Activated CD8-positive, alpha-beta T cell treated with anti-CD3 and anti-CD28 coated beads for 36 hours (primary cell): ENCODE measurements at regions not wholly inside any gene's neighbourhood (a gene's known extent, or its start where the extent isn't known, plus 50 kb on each side); places are given as distances from the start of the nearest gene placed in this dataset.

Experiments used
- ATAC-seq: fragments of 200-7000 bp; cut with Tn5 transposase; one replicate; pipeline ENCODE4 v1.10.0; 2021; ENCODE audit warnings: mild to moderate bottlenecking, moderate library complexity
- CTCF ChIA-PET: fragments of 350-600 bp; sonication (Branson Sonifier 250); formaldehyde crosslinking; loops from one replicate; lab custom pipeline; 2021; ENCODE audit warnings: antibody characterized with exemption; lab: Charles Lee
- POLR2A ChIA-PET: fragments of 350-600 bp; sonication (Branson Sonifier 250); formaldehyde crosslinking; loops from one replicate; lab custom pipeline; 2021; ENCODE audit warnings: antibody characterized with exemption; lab: Charles Lee
- DNase-seq: peaks from one replicate; pipeline ENCODE4 v3.0.0-alpha.2; 2020
- H3K27ac Mint-ChIP-seq: one replicate; pipeline ENCODE4 v1.8.0; 2021; ENCODE audit warnings: mild to moderate bottlenecking, mixed read lengths
- H3K27me3 Mint-ChIP-seq: one replicate; pipeline ENCODE4 v1.8.0; 2021; ENCODE audit warnings: mixed read lengths
- H3K36me3 Mint-ChIP-seq: one replicate; pipeline ENCODE4 v1.8.0; 2021; ENCODE audit warnings: low read depth, mixed read lengths
- H3K4me1 Mint-ChIP-seq: one replicate; pipeline ENCODE4 v1.8.0; 2021; ENCODE audit warnings: low read depth, mixed read lengths
- H3K4me3 Mint-ChIP-seq: one replicate; pipeline ENCODE4 v1.8.0; 2021; ENCODE audit warnings: mild to moderate bottlenecking, moderate library complexity, mixed read lengths
- H3K9me3 Mint-ChIP-seq: one replicate; pipeline ENCODE4 v1.8.0; 2021; ENCODE audit warnings: mixed read lengths
- intact Hi-C: fragments of 100-400 bp; cut with micrococcal nuclease; formaldehyde crosslinking; loops from one replicate; pipeline ENCODE4 v1.10.0; 2022
- TF ChIP-seq, protein P1 (sequence below): fragments of 200-600 bp; IDR thresholded peaks from one replicate; pipeline ENCODE4 v1.8.0; 2022; ENCODE audit warnings: antibody characterized with exemption, mild to moderate bottlenecking

DNA sequence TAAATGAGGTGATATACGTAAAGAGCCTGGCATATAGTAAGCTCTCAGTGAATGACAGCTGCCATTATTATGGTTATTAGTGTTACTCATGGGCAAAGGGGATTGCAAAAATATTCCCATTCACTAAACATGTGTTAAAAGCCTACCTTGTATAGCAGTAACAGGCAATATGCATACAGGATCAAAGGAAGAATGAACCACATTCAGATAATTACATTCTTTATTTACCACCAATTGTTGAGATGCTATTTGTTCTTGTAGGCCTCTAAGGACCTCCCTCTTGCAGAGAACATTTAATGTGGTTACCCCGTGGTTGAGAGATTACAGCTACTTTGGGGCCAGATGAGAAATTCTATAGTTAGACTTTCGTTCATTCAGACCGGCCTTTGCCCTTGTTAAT lies 82.7 kb upstream of the DRD2 start:
- Mint-ChIP-seq H3K27me3 (no peaks in the 10 kb centered on the region), H3K36me3 (no peaks in the 10 kb centered on the region), H3K9me3 (no peaks in the 10 kb centered on the region), H3K4me3 (no peak overlapping the region), H3K27ac (no peak overlapping the region), H3K4me1 (no peaks in the 10 kb centered on the region)
- ATAC-seq (no peak), DNase-seq (no peak)
- ChIA-PET CTCF (no interaction called here), POLR2A (no interaction called here)
- intact Hi-C loops, result no loop called here
- TF ChIP-seq, protein P1, sequence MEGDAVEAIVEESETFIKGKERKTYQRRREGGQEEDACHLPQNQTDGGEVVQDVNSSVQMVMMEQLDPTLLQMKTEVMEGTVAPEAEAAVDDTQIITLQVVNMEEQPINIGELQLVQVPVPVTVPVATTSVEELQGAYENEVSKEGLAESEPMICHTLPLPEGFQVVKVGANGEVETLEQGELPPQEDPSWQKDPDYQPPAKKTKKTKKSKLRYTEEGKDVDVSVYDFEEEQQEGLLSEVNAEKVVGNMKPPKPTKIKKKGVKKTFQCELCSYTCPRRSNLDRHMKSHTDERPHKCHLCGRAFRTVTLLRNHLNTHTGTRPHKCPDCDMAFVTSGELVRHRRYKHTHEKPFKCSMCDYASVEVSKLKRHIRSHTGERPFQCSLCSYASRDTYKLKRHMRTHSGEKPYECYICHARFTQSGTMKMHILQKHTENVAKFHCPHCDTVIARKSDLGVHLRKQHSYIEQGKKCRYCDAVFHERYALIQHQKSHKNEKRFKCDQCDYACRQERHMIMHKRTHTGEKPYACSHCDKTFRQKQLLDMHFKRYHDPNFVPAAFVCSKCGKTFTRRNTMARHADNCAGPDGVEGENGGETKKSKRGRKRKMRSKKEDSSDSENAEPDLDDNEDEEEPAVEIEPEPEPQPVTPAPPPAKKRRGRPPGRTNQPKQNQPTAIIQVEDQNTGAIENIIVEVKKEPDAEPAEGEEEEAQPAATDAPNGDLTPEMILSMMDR, result no peak

DNA sequence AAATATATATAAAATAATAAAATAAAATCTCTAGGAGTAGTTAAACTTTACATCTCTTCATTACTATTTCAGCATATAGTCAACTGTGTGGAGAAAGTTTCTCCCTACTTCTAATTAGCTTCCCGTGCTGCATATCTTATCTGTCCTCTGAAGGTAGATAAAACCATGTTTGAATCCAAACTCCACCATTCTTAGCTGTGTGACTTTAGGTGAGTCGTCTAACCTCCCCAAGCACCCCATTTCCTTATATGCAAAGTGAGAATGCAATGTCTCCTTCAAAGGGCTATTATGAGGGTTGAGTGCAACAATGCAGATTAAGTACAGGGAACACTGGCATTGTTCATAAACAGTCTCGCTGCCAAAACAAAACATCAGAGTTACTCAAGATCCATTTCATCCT lies 80.8 kb upstream of the DRD2 start:
- intact Hi-C loops, result no loop called here
- Mint-ChIP-seq H3K36me3 (no peaks in the 10 kb centered on the region), H3K27me3 (peaks cover 2% of the 10 kb centered on the region), H3K27ac (no peak overlapping the region), H3K4me1 (no peaks in the 10 kb centered on the region), H3K9me3 (no peaks in the 10 kb centered on the region), H3K4me3 (no peak overlapping the region)
- POLR2A ChIA-PET, result no interaction called here
- CTCF ChIA-PET, result no interaction called here
- DNase-seq, result no peak
- TF ChIP-seq, protein P1, result no peak
- no peak for ATAC-seq

DNA sequence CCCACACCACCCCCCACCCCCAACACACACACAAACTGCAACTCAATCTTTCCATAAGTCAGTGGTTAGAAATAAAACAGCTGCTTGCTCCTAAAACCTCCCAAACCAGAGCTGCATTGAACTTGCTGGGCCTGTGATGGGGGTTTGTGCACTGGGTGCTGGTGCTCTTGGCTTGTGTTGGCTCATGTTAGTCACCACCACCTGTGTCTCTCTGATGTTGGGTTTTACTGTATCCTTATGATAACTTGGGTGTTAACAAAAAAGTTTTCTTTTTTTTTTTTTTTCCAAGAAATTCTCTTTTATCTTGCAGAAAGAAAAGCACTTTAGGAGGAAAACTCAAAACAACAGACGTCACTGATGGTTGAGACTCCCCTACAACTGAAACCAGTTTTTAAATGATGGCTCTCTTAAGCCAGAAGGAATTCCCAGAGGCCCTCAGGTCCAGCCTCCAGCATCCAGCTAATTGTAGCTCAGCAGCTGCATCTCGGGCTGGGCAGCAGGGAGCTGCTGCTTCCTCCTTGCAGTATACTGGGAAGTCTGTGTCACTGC lies 79.9 kb upstream of the DRD2 start:
- ATAC-seq, result no peak
- H3K36me3 Mint-ChIP-seq, result no peaks in the 10 kb centered on the region
- CTCF ChIA-PET, result no interaction called here
- intact Hi-C loops, result no loop called here
- H3K27ac Mint-ChIP-seq, result no peak overlapping the region
- H3K27me3 Mint-ChIP-seq, result peaks cover 2% of the 10 kb centered on the region
- no peaks in the 10 kb centered on the region for H3K4me1 Mint-ChIP-seq
- no peaks in the 10 kb centered on the region for H3K9me3 Mint-ChIP-seq
- H3K4me3 Mint-ChIP-seq, result no peak overlapping the region
- DNase-seq, result no peak
- TF ChIP-seq, protein P1, result no peak
- POLR2A ChIA-PET, result no interaction called here

DNA sequence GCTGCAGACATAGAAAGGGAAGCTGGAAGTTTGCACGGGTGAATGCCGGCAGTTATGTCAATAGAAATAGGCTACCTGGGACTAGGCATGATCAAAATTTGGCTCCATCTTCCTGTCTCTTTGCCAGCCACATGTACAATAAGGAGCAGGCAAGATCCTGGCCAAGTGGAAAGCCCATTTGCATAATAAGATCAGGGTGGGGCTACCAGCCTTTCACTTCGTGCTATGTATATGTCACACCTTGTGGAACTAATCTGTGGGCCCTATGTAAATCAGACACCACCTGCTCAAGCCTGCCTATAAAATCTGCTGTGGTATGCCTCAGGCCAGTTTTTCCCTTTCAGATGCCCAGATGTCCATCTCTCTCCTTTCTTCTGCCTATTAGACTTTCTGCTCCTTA lies 79.3 kb upstream of the DRD2 start:
- intact Hi-C loops, result no loop called here
- DNase-seq, result no peak
- no peak for ATAC-seq
- Mint-ChIP-seq H3K27ac (no peak overlapping the region), H3K27me3 (peaks cover 2% of the 10 kb centered on the region), H3K4me1 (no peaks in the 10 kb centered on the region), H3K4me3 (no peak overlapping the region), H3K36me3 (no peaks in the 10 kb centered on the region), H3K9me3 (no peaks in the 10 kb centered on the region)
- ChIA-PET CTCF (no interaction called here), POLR2A (no interaction called here)
- TF ChIP-seq, protein P1, result no peak

DNA sequence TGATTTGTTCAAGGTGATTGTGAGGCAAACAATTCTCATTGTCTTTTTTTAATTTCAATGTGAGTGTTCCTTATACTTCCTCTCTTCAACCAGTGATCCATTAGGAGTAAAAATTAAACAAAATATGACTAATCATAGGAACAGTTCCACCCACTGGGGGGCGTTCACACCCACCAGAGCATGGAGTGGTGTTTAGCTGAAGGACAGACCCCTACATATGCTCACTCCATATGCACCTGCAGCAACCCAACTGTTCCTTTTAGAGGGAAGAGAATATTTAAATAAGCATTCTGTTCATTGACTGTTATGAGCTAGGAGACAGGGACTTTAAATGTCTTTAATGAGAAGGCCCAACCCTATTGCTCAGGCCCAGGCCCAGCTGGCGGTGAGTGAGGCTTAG lies 78.7 kb upstream of the DRD2 start:
- Mint-ChIP-seq H3K27ac (no peak overlapping the region), H3K4me3 (no peak overlapping the region), H3K9me3 (no peaks in the 10 kb centered on the region), H3K27me3 (peaks cover 2% of the 10 kb centered on the region), H3K36me3 (no peaks in the 10 kb centered on the region), H3K4me1 (no peaks in the 10 kb centered on the region)
- intact Hi-C loops, result no loop called here
- TF ChIP-seq, protein P1, result no peak
- no peak for ATAC-seq
- DNase-seq, result peak; percentile 10
- ChIA-PET POLR2A (no interaction called here), CTCF (no interaction called here)
